ENCODE measurements at regions not wholly inside any gene's neighbourhood (a gene's known extent, or its start where the extent isn't known, plus 50 kb on each side); places are given as distances from the start of the nearest gene placed in this dataset.
"Not testable (repeated sequence)": the region's sequence is repeated elsewhere in the genome, so short reads cannot be mapped to it uniquely, and the experiment has no call there.

DNA sequence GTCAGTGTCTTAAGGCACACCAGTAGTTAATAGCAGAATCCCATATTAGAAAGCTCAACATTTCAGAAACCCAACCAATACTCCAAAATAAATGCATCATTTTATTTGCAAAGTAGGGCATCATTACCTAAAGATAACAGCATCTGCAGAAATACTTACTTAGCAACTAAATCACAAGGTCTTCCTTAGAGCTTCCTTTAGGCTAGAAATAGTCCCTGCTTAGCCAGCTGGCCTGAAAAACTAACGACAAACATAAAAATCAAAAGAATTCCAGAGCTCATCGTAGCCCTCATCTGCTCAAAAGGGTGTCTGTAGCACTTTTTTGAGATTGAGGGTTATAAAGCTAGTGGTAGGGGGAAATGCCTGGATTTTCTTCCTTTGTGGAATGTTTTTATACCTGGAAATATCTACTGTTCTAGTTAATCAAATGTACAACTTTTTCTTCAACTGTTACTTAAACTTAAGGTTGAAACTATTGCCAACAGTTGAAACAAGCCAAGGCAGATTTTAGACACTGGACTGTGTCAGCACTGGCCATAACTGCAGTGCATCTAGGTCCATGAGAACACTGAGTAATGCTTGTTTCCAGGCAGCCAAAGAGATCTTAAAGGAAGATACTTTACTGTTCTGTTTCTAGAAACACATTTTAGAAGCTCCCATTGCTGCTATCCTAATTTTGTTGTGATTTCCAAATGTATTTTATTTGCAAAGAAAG lies 129.4 kb upstream of the RASA1 start:
- no peak for DNase-seq (ENCODE audit: low spot score)

DNA sequence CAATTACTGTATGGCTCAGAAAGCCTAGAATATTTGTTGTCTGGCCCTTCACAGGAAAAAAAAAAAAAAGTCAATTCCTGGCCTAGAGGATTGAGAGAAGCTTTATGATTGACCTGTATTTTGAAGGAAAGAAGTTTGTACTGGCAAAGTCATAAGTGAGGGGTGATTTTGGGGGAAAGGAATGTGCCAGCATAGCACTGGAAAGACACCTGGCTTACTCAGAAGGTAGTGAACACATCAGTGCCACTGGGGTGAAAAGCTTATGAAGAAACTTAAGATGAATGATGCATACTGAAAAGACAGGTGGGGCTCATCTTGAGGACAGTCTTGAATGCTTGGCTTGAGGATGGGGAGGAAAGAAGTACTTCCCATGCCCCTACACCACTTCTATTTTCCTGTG lies 127.9 kb upstream of the RASA1 start:
- DNase-seq (ENCODE audit: low spot score): no peak

DNA sequence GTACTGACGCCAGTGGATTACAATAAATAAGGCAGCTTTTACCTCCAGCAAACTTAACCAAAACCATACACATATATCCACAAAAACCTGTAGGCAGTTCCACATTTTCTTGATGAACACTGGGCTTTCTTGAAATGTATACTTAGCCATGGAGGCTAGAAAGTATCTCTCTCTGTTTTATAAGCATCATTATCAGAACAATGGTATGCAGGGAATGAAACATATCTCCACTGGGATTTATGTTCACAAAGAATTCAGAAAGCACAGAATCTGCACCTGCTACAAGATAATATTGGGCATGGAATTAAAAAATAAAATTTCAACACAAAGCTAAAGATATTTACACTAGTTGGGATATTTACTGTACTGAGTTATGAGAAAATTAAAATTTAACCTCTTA lies 126.1 kb upstream of the RASA1 start:
- DNase-seq (ENCODE audit: low spot score): no peak

DNA sequence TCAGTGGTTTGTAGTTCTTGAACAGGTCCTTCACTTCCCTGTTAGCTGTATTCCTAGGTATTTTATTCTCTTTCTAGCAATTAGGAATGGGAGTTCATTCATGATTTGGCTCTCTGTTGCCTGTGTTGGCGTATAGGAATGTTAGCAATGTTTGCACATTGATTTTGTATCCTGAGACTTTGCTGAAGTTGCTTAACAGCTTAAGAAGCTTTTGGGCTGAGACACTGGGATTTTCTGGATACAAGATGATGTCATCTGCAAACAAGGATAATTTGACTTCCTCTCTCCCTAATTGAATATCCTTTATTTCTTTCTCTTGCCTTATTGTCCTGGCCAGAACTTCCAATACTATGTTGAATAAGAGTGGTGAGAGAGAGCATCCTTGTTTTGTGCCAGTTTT lies 121.8 kb upstream of the RASA1 start:
- not testable (repeated sequence) for DNase-seq (ENCODE audit: low spot score)

- no peak for DNase-seq (ENCODE audit: low spot score)
Observed at GRCh38 chr5:87147441-87147840, 120.2 kb upstream of the RASA1 start.

- DNase-seq (ENCODE audit: low spot score): no peak
Observed at GRCh38 chr5:87150630-87151029, 117.1 kb upstream of the RASA1 start.

DNA sequence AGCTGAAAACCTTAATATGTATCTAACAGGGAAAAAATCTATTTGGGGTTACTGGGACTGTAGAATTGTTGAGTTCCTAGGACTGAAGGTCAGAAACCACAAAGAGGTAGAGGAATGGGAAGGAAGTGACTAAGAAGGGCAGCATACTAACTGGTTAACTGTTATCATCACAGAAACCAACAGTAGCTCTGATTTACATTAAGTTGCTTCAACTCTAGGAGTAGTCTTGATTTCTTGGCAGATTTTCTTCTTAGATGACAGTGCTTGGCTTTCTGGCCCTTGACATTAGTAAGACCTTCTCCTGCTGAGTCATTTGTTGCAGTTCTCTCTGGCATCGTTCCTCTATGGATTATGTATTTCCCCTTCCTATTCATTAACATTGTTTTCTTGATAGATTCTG lies 116.1 kb upstream of the RASA1 start:
- no peak for DNase-seq (ENCODE audit: low spot score)

DNA sequence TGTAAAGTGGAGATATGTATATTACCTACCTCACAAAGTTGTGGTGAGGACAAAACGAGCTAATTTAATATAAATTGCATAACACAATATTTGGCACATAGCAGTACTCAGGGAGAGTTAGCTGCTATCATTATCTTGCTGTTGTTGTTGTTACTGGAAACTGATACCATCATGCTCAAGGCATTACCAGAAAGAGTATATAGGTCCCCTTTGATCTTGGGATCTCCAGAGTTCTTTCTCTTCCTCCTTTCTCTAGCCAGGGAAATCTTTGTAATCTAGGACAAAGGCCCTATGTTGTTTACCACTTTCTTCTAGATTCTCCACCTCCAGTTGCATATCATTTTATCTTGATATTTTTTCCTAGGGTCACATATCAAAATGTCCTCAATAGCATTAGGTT lies 114.8 kb upstream of the RASA1 start:
- DNase-seq (ENCODE audit: low spot score): no peak

- DNase-seq (ENCODE audit: low spot score): no peak
Observed at GRCh38 chr5:87154191-87154590, 113.5 kb upstream of the RASA1 start.

GRCh38 chr5:87155106-87155505 lies 112.6 kb upstream of the RASA1 start:
- no peak for DNase-seq (ENCODE audit: low spot score)

- no peak for DNase-seq (ENCODE audit: low spot score)
Observed at GRCh38 chr5:87156631-87157030, 111.1 kb upstream of the RASA1 start.

DNA sequence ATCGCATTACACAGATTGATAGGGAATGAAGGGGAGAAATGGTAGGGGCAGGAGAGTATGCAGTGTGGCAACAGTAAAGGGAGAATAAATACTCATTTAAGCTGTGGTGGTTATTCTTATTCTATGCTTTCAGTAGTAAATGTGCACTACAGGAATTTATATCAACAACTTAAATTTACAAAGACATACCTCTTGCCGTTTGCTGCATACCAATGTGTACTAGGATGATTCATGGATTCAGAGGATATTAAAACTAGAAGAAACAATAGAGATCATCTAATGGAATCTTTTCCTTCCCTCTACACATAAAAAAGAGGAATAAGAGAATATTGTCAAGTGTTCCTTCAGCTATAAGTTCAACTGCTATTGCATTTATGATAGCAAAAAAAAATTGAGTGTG lies 103.3 kb upstream of the RASA1 start:
- no peak for DNase-seq (ENCODE audit: low spot score)

- no peak for DNase-seq (ENCODE audit: low spot score)
Observed at GRCh38 chr5:87169300-87169991, 98.2 kb upstream of the RASA1 start.

DNA sequence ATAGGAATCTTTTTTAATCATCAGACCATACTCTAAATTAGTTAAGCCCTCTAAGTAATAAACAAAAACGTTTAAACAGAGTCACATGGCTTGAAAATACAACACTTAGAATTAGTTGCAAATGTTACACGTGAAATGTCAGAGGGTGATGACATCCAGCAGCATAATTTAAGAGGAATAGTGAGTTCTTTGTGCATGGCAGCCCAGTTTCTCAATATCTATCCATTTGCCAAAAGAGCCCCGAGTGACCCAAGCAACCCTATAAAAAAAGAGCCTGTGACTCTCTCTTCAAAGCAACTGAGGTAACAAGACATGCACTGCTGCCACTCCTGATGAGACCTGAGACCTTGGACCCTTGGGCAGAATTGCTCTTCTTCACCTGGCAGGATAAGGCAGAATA lies 96.9 kb upstream of the RASA1 start:
- DNase-seq (ENCODE audit: low spot score): no peak

DNA sequence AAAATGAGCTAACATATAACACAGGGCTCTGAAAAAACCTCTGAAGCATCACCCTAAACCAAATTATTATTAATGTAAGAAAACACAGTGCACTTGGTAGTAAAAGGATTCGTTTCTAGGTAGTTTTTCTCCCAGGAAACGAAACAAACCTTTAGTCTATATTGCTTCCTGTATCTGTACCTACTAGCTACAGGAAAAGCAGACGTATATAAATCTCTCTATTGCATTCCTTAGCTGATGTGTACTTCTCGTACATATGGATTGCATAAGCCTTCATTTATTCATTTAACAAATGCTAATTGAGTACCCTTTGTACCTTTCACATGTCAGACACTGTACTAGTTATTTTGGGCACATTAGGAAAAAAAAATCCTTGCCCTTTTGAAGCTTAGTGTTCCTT lies 85.0 kb upstream of the RASA1 start:
- DNase-seq (ENCODE audit: low spot score): no peak

DNA sequence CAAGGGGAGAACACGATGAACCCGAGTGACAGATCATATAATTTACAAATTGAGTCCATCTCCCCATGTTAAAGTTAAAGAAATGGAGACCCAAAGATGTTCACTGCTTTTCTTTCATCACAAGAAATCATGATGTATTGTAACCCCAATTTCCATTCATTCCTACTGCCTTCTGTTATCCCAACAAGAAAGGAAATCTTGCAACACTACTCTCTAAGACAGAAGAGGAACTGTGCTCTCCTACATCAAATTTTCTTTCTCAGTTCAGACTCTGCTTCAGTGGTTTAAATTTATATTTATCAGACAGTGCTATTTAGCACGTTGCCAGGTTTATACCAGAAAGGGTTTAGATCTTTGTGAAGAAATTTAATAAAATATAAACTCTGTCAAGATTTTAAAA lies 83.8 kb upstream of the RASA1 start:
- DNase-seq (ENCODE audit: low spot score): no peak

GRCh38 chr5:87184605-87185004 lies 83.1 kb upstream of the RASA1 start:
- no peak for DNase-seq (ENCODE audit: low spot score)

- DNase-seq (ENCODE audit: low spot score): no peak
Observed at GRCh38 chr5:87185838-87186237, 81.8 kb upstream of the RASA1 start.

- DNase-seq (ENCODE audit: low spot score): no peak
Observed at GRCh38 chr5:87188391-87188790, 79.3 kb upstream of the RASA1 start.

- no peak for DNase-seq (ENCODE audit: low spot score)
Observed at GRCh38 chr5:87190041-87190440, 77.6 kb upstream of the RASA1 start.

DNA sequence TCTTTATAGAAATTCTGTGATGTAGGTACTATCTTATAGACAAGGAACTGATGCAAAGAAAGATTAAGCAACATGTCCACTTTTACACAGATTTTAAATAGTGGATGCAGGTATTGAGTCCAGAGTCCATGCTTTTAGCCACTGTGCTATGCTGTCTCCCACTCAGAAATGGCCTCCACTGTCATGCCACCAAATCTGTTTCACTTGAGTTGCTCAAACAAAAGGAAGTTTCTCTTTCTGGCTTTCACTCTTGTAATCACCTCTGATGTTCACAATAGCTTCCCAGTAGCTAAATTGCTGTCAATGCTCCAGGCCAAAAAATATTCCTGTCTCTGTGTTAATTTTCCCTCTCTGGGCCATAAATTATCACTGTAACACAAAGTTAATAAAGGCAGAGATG lies 77.0 kb upstream of the RASA1 start:
- no peak for DNase-seq (ENCODE audit: low spot score)

GRCh38 chr5:87191645-87192044 lies 76.0 kb upstream of the RASA1 start:
- no peak for DNase-seq (ENCODE audit: low spot score)

GRCh38 chr5:87195104-87195591 lies 72.5 kb upstream of the RASA1 start:
- no peak for DNase-seq (ENCODE audit: low spot score)

GRCh38 chr5:87195616-87196015 lies 72.1 kb upstream of the RASA1 start:
- no peak for DNase-seq (ENCODE audit: low spot score)

All from NAMALWA (cell line).